ENCODE measurements at regions not wholly inside any gene's neighbourhood (a gene's known extent, or its start where the extent isn't known, plus 50 kb on each side); places are given as distances from the start of the nearest gene placed in this dataset.

DNA sequence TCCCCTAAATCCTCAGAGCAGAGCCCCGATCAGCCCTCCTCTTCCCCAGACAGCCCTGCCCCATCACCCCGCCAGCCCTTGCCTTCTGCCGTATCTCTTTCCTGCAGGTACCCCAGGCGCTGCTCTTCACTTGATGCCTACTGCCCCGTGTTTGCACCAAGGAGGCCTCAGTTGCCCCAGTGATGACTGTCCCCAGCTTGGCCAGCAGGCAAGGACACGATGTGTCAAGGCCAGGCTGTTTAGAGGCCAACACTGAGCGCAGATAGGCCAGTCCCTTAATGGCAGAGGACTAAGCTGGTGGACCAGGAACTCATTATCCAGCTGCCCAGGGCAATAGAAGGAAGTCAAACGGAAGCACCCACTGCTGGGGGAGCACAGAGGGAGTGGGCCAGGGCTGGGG, 68.4 kb downstream of the CAMK2N1 start:
- TF ChIP-seq, protein P1, sequence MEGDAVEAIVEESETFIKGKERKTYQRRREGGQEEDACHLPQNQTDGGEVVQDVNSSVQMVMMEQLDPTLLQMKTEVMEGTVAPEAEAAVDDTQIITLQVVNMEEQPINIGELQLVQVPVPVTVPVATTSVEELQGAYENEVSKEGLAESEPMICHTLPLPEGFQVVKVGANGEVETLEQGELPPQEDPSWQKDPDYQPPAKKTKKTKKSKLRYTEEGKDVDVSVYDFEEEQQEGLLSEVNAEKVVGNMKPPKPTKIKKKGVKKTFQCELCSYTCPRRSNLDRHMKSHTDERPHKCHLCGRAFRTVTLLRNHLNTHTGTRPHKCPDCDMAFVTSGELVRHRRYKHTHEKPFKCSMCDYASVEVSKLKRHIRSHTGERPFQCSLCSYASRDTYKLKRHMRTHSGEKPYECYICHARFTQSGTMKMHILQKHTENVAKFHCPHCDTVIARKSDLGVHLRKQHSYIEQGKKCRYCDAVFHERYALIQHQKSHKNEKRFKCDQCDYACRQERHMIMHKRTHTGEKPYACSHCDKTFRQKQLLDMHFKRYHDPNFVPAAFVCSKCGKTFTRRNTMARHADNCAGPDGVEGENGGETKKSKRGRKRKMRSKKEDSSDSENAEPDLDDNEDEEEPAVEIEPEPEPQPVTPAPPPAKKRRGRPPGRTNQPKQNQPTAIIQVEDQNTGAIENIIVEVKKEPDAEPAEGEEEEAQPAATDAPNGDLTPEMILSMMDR (IDR thresholded peaks at IDR 0.05), result no peak
- TF ChIP-seq POLR2A (IDR thresholded peaks at IDR 0.05) (no peak), POLR2AphosphoS5 (IDR thresholded peaks at IDR 0.05) (no peak)
